ENCODE measurements at regions not wholly inside any gene's neighbourhood (a gene's known extent, or its start where the extent isn't known, plus 50 kb on each side); places are given as distances from the start of the nearest gene placed in this dataset.

DNA sequence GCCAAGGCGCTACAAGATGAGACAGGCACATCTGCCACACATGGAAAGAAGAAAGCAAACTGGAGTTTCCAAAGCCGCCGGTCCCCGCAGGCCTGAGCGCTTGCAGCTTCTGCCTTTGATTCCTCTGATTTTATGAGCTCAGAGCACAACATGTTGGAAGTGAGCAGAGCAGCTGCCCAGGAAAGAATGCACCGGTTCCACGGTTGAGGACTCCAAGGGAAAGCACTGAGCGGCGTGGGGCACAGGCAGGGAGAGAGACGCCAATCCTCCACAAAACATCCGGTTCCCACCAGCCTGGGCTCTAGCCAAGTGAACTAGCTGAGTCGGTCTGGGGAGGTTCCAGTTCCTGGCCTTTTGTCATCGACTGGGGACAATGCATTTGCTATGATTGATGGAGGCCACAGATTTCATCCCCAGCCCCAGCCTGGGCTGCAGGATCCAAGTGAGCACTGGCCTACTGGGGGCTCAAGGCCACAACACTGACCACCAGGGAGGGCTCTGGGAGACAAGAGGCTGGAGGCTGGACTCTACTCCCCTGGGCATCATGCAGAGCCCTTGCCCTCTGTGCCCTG, 253.1 kb upstream of the IRF2BP2 start:
- Histone ChIP-seq H3K27me3 (no peaks in the 10 kb centered on the region), H3K36me3 (no peaks in the 10 kb centered on the region), H3K4me3 (no peak overlapping the region), H3K9me3 (no peaks in the 10 kb centered on the region), H3K27ac (peak overlapping the region; percentile 66 to 83 (median 80)), H3K4me1 (peaks cover 0 to 42% (median 32%) of the 10 kb centered on the region in 4 donors)
- peak in 3 of 4 donors; percentile 50 to 71 (median 59) for TF ChIP-seq POLR2AphosphoS5 (IDR thresholded peaks at IDR 0.05)
- TF ChIP-seq EP300 (IDR thresholded peaks at IDR 0.05), result peak in 1 of 4 donors; percentile 16
- TF ChIP-seq CTCF (IDR thresholded peaks at IDR 0.05), result no peak
- intact Hi-C loops (cut with DNase I), result loop anchor here (1.0 to 2.0 kb wide), 3 partner anchors 54 to 252 kb away; partner anchors contain the start of gene IRF2BP2
- 10 to 31% methylated on average over 13 of the region's 13 CpGs for WGBS, 2 donors
- DNase-seq, result peak; percentile 92

DNA sequence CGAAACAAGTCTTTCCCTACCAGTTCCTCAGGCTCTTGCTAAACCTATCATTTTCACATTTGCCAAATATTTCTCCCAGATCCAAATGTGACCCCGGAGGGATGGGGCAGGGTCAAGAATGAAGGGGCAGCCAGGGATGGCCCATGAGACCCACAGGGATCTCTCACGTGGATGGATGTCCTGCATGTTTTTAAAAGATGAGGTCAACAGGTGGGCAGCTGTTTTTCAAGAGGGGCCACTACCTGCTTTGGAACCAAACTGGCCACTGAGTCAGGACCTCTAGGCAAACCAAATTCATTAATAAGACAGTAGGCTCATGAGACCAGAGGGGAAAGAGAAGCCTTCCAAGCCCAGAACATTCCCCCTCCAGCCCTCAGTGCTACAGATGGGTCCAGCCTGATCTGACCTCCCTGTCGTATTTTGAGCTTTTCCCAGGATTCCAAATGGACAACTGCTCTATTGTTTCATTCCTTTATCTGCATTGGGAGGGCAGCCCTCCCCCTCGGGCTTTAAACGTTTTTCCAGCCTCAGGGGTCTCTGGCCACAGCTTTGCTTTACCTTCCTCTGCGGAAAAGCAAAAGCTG, 252.5 kb upstream of the IRF2BP2 start:
- Histone ChIP-seq H3K27ac (peak overlapping the region; percentile 66 to 83 (median 80)), H3K36me3 (no peaks in the 10 kb centered on the region), H3K27me3 (no peaks in the 10 kb centered on the region), H3K9me3 (no peaks in the 10 kb centered on the region), H3K4me3 (no peak overlapping the region), H3K4me1 (peaks cover 0 to 36% (median 28%) of the 10 kb centered on the region in 4 donors)
- no peak for DNase-seq
- no peak for TF ChIP-seq POLR2AphosphoS5 (IDR thresholded peaks at IDR 0.05)
- no peak for TF ChIP-seq POLR2A (IDR thresholded peaks at IDR 0.05)
- no peak for TF ChIP-seq CTCF (IDR thresholded peaks at IDR 0.05)
- intact Hi-C loops (cut with DNase I), result loop anchor here (2.0 kb wide), 2 partner anchors 54 to 252 kb away; partner anchors contain the start of gene IRF2BP2
- 21 to 60% methylated on average over 7 of the region's 7 CpGs for WGBS, 2 donors

- no peak for TF ChIP-seq POLR2AphosphoS5 (IDR thresholded peaks at IDR 0.05)
- TF ChIP-seq CTCF (IDR thresholded peaks at IDR 0.05), result no peak
- TF ChIP-seq POLR2A (IDR thresholded peaks at IDR 0.05), result no peak
- TF ChIP-seq EP300 (IDR thresholded peaks at IDR 0.05), result no peak
- Histone ChIP-seq H3K4me3 (no peak overlapping the region), H3K36me3 (no peaks in the 10 kb centered on the region), H3K4me1 (peaks cover 0 to 36% (median 28%) of the 10 kb centered on the region in 4 donors), H3K27ac (peak overlapping the region in 1 of 4 donors; percentile 83), H3K9me3 (no peaks in the 10 kb centered on the region), H3K27me3 (no peaks in the 10 kb centered on the region)
- DNase-seq, result no peak
- intact Hi-C loops (cut with DNase I), result loop anchor here (2.0 kb wide), 2 partner anchors 55 to 251 kb away; partner anchors contain the start of gene IRF2BP2
- WGBS, 2 donors, result 20 to 70% methylated on average over 4 of the region's 4 CpGs
Measured at GRCh38 chr1:234861761-234862160, 251.8 kb upstream of the IRF2BP2 start.

- Histone ChIP-seq H3K27me3 (no peaks in the 10 kb centered on the region), H3K27ac (no peak overlapping the region), H3K4me1 (peaks cover 0 to 33% (median 29%) of the 10 kb centered on the region in 4 donors), H3K36me3 (no peaks in the 10 kb centered on the region), H3K9me3 (no peaks in the 10 kb centered on the region), H3K4me3 (no peak overlapping the region)
- no peak for TF ChIP-seq CTCF (IDR thresholded peaks at IDR 0.05)
- WGBS, 2 donors, result 97% methylated on average over 2 of the region's 2 CpGs
- DNase-seq, result no peak
- intact Hi-C loops (cut with DNase I), result no loop called here
Measured at GRCh38 chr1:234861024-234861620, 251.1 kb upstream of the IRF2BP2 start.
